ENCODE measurements at regions not wholly inside any gene's neighbourhood (a gene's known extent, or its start where the extent isn't known, plus 50 kb on each side); places are given as distances from the start of the nearest gene placed in this dataset.

DNA sequence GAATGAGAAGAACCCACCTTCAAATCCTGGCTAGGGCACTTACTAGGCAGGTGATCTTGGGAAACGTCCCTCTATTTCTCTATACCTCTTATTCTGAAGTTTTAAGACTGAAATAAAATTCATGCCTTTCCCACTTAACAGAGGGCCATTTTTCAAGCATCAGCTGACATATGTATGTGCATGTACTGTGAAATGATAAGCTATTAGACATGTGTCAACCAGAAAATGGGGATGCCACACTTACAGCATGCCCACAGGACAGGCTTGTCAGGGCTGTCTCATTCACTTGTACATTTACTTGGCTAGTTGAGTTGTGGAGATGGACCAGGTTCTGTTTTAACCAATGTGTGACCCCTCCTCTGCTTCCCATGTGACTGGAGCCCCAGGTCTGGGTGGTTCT is 78.5 kb downstream of the C9orf152 start:
- FAIRE-seq (no peak), ATAC-seq (no peak), DNase-seq (ENCODE audit: low read depth in 1 of 2, low spot score in 1 of 2) (no peak)
- Histone ChIP-seq H3K9me3 (no peaks in the 10 kb centered on the region), H3K4me1 (peaks cover 64% of the 10 kb centered on the region), H3K4me3 (no peak overlapping the region), H3K27ac (no peak overlapping the region), H3K4me2 (no peak overlapping the region)
- ChIA-PET CTCF (interaction anchor here (1.6 kb wide), 1 partner anchor 226 kb away, joined by 6 read pairs; no protein-coding TSS in a partner anchor), POLR2A (no interaction called here)
- TF ChIP-seq CBX8 (IDR thresholded peaks at IDR 0.05), result no peak
- TF ChIP-seq RCOR1 (IDR thresholded peaks at IDR 0.05; ENCODE audit: low read depth, low read length), result no peak
- no peak for TF ChIP-seq FOXS1 (CRISPR knock-in tag; IDR thresholded peaks at IDR 0.05)
- TF ChIP-seq JUNB (IDR thresholded peaks at IDR 0.05), result no peak
- TF ChIP-seq CEBPB (IDR thresholded peaks at IDR 0.05), result no peak
- WGBS (ENCODE audit: missing lambda C conversion rate), result 47% methylated on average over 1 of the region's 1 CpG

DNA sequence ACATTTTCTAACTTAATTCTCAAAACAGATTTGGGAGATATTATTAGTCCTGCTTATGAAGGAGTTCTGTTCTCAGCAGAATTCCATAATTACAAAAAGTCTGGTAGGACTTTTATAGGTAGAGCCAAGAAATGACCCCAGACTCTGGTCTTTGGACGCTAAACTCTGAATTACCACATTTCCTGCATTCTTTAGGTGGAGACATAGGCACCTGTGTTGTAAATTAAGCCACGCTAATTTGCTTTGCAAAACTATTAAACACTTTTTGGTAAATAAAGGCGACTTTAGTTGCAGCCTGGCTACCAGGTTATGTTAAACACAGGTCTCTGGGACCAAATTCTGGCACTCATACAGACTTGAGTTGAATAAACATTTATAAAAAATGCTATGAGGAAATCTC is 77.7 kb downstream of the C9orf152 start:
- no peak overlapping the region for H3K4me3 ChIP-seq
- no peaks in the 10 kb centered on the region for H3K9me3 ChIP-seq
- no peak overlapping the region for H3K27ac ChIP-seq
- FAIRE-seq, result no peak
- 81% methylated on average over 3 of the region's 3 CpGs for WGBS (ENCODE audit: missing lambda C conversion rate)
- DNase-seq (ENCODE audit: low read depth in 1 of 2, low spot score in 1 of 2), result no peak
- H3K4me1 ChIP-seq, result peaks cover 61% of the 10 kb centered on the region
- ChIA-PET CTCF (interaction anchor here (0.7 to 4.1 kb wide), 3 partner anchors 8 to 23 kb away, joined by 4 to 12 read pairs (median 4); no protein-coding TSS in a partner anchor), POLR2A (no interaction called here)
- TF ChIP-seq RNF2 (IDR thresholded peaks at IDR 0.05; ENCODE audit: borderline replicate concordance, low read depth) (no peak), POLR2AphosphoS2 (conservative IDR thresholded peaks at IDR 0.05; ENCODE audit: low read length) (no peak), HOXB5 (CRISPR knock-in tag; IDR thresholded peaks at IDR 0.05) (no peak)
- no peak for ATAC-seq
- H3K4me2 ChIP-seq, result peak overlapping the region; percentile 21; the same call in 1 of the 3 replicates

DNA sequence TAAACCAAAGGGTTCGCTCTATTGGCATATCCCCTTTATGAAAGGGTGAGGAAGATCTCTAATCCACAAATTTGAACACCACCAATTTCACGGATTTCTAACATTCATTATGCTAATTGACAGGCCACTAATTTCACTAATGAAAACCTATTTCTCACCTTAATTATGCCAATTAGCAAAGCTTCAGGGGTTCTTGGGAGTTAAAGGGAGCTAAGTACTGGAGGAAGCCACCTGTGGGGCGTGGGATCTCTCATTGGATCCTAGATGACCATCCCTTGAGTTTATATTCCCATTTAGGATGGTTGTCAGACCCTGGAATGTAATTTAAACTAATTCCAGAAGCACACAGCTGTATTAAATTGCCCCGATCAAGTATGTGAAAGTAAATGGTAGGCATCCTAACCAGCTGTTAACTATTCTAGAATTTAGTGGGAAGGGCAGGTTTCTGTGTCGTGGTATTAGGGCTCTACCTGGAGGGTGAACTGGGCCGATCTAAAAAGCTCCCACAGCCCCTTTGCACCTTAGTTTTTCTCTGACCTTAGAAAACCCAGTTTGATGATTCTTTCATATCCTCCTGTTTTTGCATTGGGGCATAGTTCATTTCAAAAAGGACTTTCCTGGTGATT is 77.1 kb downstream of the C9orf152 start:
- no peak for FAIRE-seq
- H3K4me2 ChIP-seq, result peak overlapping the region; percentile 21; the same call in 1 of the 3 replicates
- TF ChIP-seq KDM1A (IDR thresholded peaks at IDR 0.05; ENCODE audit: low read depth) (no peak), HOXB13 (CRISPR knock-in tag; IDR thresholded peaks at IDR 0.05; ENCODE audit: low read depth) (no peak), RFX5 (IDR thresholded peaks at IDR 0.05) (no peak), ELK1 (IDR thresholded peaks at IDR 0.05; ENCODE audit: low read depth, low read length) (no peak), HOXA7 (CRISPR knock-in tag; IDR thresholded peaks at IDR 0.05) (no peak), ZNF302 (CRISPR knock-in tag; IDR thresholded peaks at IDR 0.05) (no peak), NR3C1 (IDR thresholded peaks at IDR 0.05) (no peak), PHF8 (IDR thresholded peaks at IDR 0.05; ENCODE audit: borderline replicate concordance, low read depth) (no peak), ZC3H11A (IDR thresholded peaks at IDR 0.05) (no peak), ZSCAN20 (CRISPR knock-in tag; IDR thresholded peaks at IDR 0.05) (no peak), E2F6 (IDR thresholded peaks at IDR 0.05; ENCODE audit: borderline replicate concordance, low read depth) (no peak)
- TF ChIP-seq, protein P1, sequence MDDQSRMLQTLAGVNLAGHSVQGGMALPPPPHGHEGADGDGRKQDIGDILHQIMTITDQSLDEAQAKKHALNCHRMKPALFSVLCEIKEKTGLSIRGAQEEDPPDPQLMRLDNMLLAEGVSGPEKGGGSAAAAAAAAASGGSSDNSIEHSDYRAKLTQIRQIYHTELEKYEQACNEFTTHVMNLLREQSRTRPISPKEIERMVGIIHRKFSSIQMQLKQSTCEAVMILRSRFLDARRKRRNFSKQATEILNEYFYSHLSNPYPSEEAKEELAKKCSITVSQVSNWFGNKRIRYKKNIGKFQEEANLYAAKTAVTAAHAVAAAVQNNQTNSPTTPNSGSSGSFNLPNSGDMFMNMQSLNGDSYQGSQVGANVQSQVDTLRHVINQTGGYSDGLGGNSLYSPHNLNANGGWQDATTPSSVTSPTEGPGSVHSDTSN (IDR thresholded peaks at IDR 0.05), result no peak
- TF ChIP-seq, protein P2, sequence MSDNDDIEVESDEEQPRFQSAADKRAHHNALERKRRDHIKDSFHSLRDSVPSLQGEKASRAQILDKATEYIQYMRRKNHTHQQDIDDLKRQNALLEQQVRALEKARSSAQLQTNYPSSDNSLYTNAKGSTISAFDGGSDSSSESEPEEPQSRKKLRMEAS (IDR thresholded peaks at IDR 0.05), result no peak
- ChIA-PET CTCF (interaction anchor here (0.7 to 4.1 kb wide), 3 partner anchors 7 to 22 kb away, joined by 4 to 12 read pairs (median 4); no protein-coding TSS in a partner anchor), POLR2A (no interaction called here)
- H3K4me1 ChIP-seq, result peaks cover 63% of the 10 kb centered on the region
- H3K9me3 ChIP-seq, result no peaks in the 10 kb centered on the region
- no peak for ATAC-seq
- H3K27ac ChIP-seq, result no peak overlapping the region
- WGBS (ENCODE audit: missing lambda C conversion rate), result 82% methylated on average over 6 of the region's 6 CpGs
- DNase-seq (ENCODE audit: low read depth in 1 of 2, low spot score in 1 of 2), result no peak
- no peak overlapping the region for H3K4me3 ChIP-seq

Measured in A549 (cell line).